BJ (cell line): ENCODE measurements at regions not wholly inside any gene's neighbourhood (a gene's known extent, or its start where the extent isn't known, plus 50 kb on each side); places are given as distances from the start of the nearest gene placed in this dataset.

Source experiments
- CTCF ChIA-PET: fragments of 350-600 bp; formaldehyde crosslinking; extraction: SDS; loops from one replicate; lab custom pipeline; 2021; ENCODE audit warnings: antibody characterized with exemption, inconsistent platforms; lab: Yijun Ruan, JAX
- POLR2A ChIA-PET: fragments of 300-600 bp; sonication (Branson Sonifier 250); formaldehyde crosslinking; extraction: SDS; loops from one replicate; lab custom pipeline; 2021; ENCODE audit warnings: antibody characterized with exemption; lab: Charles Lee
- DNase-seq: peaks from one replicate; pipeline ENCODE4 v3.0.0-alpha.2; 2011; ENCODE audit warnings: low read depth
- H3K27me3 ChIP-seq: 2 replicates; pipeline ENCODE4 v1.6.0; 2011; ENCODE audit warnings: low read length; ENCODE audit not compliant: control insufficient read depth, insufficient read depth
- H3K36me3 ChIP-seq: 2 replicates; pipeline ENCODE4 v1.5.1; 2011; ENCODE audit warnings: low read length; ENCODE audit not compliant: control insufficient read depth, insufficient read depth
- H3K4me3 ChIP-seq: 2 replicates; pipeline ENCODE4 v1.5.1; 2011; ENCODE audit warnings: low read depth, mild to moderate bottlenecking, control low read depth, low read length
- TF ChIP-seq, protein P1 (sequence below): IDR thresholded peaks from 2 replicates; pipeline ENCODE4 v1.5.1; 2011; ENCODE audit warnings: low read depth, mild to moderate bottlenecking, control low read depth, inconsistent platforms, low read length, moderate library complexity; ENCODE audit not compliant: insufficient read depth

GRCh38 chr9:106058460-106058859 is 364.1 kb downstream of the TMEM38B start:
- TF ChIP-seq, protein P1, sequence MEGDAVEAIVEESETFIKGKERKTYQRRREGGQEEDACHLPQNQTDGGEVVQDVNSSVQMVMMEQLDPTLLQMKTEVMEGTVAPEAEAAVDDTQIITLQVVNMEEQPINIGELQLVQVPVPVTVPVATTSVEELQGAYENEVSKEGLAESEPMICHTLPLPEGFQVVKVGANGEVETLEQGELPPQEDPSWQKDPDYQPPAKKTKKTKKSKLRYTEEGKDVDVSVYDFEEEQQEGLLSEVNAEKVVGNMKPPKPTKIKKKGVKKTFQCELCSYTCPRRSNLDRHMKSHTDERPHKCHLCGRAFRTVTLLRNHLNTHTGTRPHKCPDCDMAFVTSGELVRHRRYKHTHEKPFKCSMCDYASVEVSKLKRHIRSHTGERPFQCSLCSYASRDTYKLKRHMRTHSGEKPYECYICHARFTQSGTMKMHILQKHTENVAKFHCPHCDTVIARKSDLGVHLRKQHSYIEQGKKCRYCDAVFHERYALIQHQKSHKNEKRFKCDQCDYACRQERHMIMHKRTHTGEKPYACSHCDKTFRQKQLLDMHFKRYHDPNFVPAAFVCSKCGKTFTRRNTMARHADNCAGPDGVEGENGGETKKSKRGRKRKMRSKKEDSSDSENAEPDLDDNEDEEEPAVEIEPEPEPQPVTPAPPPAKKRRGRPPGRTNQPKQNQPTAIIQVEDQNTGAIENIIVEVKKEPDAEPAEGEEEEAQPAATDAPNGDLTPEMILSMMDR = no peak
- Histone ChIP-seq H3K36me3 (no peaks in the 10 kb centered on the region), H3K27me3 (no peaks in the 10 kb centered on the region), H3K4me3 (no peak overlapping the region)
- DNase-seq = no peak
- POLR2A ChIA-PET = no interaction called here
- CTCF ChIA-PET = no interaction called here

- DNase-seq = no peak
- Histone ChIP-seq H3K36me3 (no peaks in the 10 kb centered on the region), H3K4me3 (no peak overlapping the region), H3K27me3 (no peaks in the 10 kb centered on the region)
- ChIA-PET CTCF (no interaction called here), POLR2A (no interaction called here)
- TF ChIP-seq, protein P1 = no peak
These were observed 365.5 kb downstream of the TMEM38B start for GRCh38 chr9:106059886-106060285.

GRCh38 chr9:106060885-106061284 is 366.5 kb downstream of the TMEM38B start:
- TF ChIP-seq, protein P1 = no peak
- DNase-seq = no peak
- no peak overlapping the region for H3K4me3 ChIP-seq
- ChIA-PET CTCF (no interaction called here), POLR2A (no interaction called here)
- no peaks in the 10 kb centered on the region for H3K27me3 ChIP-seq
- H3K36me3 ChIP-seq = no peaks in the 10 kb centered on the region

- POLR2A ChIA-PET = no interaction called here
These were observed 367.9 kb downstream of the TMEM38B start for GRCh38 chr9:106062250-106062649.

GRCh38 chr9:106065136-106065535 is 370.8 kb downstream of the TMEM38B start:
- ChIA-PET POLR2A (no interaction called here), CTCF (no interaction called here)
- H3K36me3 ChIP-seq = no peaks in the 10 kb centered on the region
- TF ChIP-seq, protein P1 = no peak
- no peak for DNase-seq
- no peak overlapping the region for H3K4me3 ChIP-seq
- no peaks in the 10 kb centered on the region for H3K27me3 ChIP-seq

More at GRCh38 chr9:106062250-106062649, 367.9 kb downstream of the TMEM38B start:
- H3K4me3 ChIP-seq = no peak overlapping the region
- no peak for DNase-seq
- CTCF ChIA-PET = no interaction called here
- no peaks in the 10 kb centered on the region for H3K36me3 ChIP-seq
- H3K27me3 ChIP-seq = no peaks in the 10 kb centered on the region
- TF ChIP-seq, protein P1 = no peak
